ENCODE measurements at regions not wholly inside any gene's neighbourhood (a gene's known extent, or its start where the extent isn't known, plus 50 kb on each side); places are given as distances from the start of the nearest gene placed in this dataset. TPM values are rescaled to one million over a fixed set of nuclear protein-coding genes. Genes with fewer than 3 reads are reported as not detected.

DNA sequence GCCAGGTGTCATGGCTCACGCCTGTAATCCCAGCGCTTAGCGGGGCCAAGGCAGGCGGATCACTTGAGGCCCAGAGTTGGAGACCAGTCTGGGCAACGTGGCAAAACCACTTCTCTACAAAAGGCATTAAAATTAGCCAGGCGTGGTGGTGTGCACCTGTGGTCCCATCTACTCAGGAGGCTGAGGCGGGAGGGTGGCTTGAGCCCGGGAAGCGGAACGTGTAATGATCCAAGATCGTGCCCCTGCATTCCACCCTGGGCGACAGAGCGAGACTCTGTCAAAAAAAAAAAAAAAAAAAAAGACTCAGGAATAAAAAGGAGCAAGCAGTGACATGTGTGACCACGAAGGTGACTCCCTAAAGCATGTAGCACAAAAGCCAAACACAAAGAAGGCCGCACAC lies 50.1 kb upstream of the SALL3 start:
- WGBS, 2 experiments (ENCODE audit: low coverage in 1 of 2, low lambda C conversion rate in 2 of 2, missing lambda C conversion rate in 2 of 2) = 48 to 50% methylated on average over 15 of the region's 15 CpGs
- H3K9me2 ChIP-seq (ENCODE audit: insufficient read depth) = no peaks in the 10 kb centered on the region
- TF ChIP-seq EZH2 (IDR thresholded peaks at IDR 0.05; ENCODE audit: insufficient read depth, poor library complexity, severe bottlenecking) = no peak
- no peak for TF ChIP-seq EZH2phosphoT487 (IDR thresholded peaks at IDR 0.05; ENCODE audit: insufficient read depth, low read depth)
- H3K9ac ChIP-seq = no peak overlapping the region
- no peaks in the 10 kb centered on the region for H3K79me2 ChIP-seq (ENCODE audit: insufficient read depth)
- in situ Hi-C loops (cut with MboI) = no loop called here
- H3K4me1 ChIP-seq (ENCODE audit: insufficient read depth) = no peaks in the 10 kb centered on the region
- no peak overlapping the region for H3K4me3 ChIP-seq
- H3K9me3 ChIP-seq (ENCODE audit: low read depth) = no peaks in the 10 kb centered on the region
- H3K27me3 ChIP-seq (replicated peaks; ENCODE audit: insufficient read depth) = no peaks in the 10 kb centered on the region
- no peak overlapping the region for H2AFZ ChIP-seq
- no peak overlapping the region for H3K4me2 ChIP-seq (ENCODE audit: unreplicated experiment)
- H4K20me1 ChIP-seq (ENCODE audit: insufficient read depth) = no peaks in the 10 kb centered on the region
- no peaks in the 10 kb centered on the region for H3K36me3 ChIP-seq (ENCODE audit: low read depth)
- H3F3A ChIP-seq (ENCODE audit: insufficient read depth) = no peaks in the 10 kb centered on the region
- no peak overlapping the region for H3K27ac ChIP-seq
- no peak for DNase-seq

Small RNAs in the stretch of these regions (small RNA-seq; reads per million reads assigned to genes)
- gene RF00019 (ENCODE audit: low read depth, low replicate concordance) (not detected), gene RF00402 (ENCODE audit: low read depth, low replicate concordance) (not detected), gene RNA5SP461 (ENCODE audit: low read depth, low replicate concordance) (not detected), gene RNU6-655P (ENCODE audit: low read depth, low replicate concordance) (not detected)
